ENCODE measurements at regions not wholly inside any gene's neighbourhood (a gene's known extent, or its start where the extent isn't known, plus 50 kb on each side); places are given as distances from the start of the nearest gene placed in this dataset.

DNA sequence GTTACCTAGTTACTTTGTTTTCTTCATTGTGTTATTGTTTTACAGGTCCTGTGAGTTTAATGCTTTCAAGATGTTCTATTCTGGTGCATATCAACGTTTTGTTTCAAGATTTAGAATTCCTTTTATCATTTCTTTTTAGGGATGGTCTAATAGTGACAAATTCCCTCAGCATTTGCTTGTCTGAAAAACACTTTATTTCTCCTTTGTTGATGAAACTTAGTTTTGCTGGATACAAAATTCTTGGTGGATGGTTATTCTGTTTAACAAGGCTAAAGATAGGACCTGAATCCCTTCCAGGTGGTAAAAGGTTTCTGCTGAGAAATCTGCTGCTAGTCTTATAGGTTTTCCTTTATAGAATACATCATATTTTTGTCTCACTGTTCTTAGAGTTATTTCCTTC lies 102.3 kb downstream of the RND3 start:
- H3K27me3 ChIP-seq, result no peaks in the 10 kb centered on the region
- intact Hi-C loops (cut with DNase I), result no loop called here
- no peak overlapping the region for H3K27ac ChIP-seq
- 25 to 28% methylated on average over 1 of the region's 1 CpG for WGBS, 2 donors
- H3K4me1 ChIP-seq, result no peaks in the 10 kb centered on the region
- DNase-seq (no peak), FAIRE-seq (no peak), ATAC-seq (no peak)
- H3K9me3 ChIP-seq, result no peaks in the 10 kb centered on the region
- TF ChIP-seq, protein P1, sequence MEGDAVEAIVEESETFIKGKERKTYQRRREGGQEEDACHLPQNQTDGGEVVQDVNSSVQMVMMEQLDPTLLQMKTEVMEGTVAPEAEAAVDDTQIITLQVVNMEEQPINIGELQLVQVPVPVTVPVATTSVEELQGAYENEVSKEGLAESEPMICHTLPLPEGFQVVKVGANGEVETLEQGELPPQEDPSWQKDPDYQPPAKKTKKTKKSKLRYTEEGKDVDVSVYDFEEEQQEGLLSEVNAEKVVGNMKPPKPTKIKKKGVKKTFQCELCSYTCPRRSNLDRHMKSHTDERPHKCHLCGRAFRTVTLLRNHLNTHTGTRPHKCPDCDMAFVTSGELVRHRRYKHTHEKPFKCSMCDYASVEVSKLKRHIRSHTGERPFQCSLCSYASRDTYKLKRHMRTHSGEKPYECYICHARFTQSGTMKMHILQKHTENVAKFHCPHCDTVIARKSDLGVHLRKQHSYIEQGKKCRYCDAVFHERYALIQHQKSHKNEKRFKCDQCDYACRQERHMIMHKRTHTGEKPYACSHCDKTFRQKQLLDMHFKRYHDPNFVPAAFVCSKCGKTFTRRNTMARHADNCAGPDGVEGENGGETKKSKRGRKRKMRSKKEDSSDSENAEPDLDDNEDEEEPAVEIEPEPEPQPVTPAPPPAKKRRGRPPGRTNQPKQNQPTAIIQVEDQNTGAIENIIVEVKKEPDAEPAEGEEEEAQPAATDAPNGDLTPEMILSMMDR (IDR thresholded peaks at IDR 0.05), result no peak
- H3K4me3 ChIP-seq, result no peak overlapping the region
- no peaks in the 10 kb centered on the region for H3K36me3 ChIP-seq

GRCh38 chr2:150383587-150383986 lies 103.9 kb downstream of the RND3 start:
- intact Hi-C loops (cut with DNase I), result no loop called here
- Histone ChIP-seq H3K27ac (no peak overlapping the region), H3K27me3 (no peaks in the 10 kb centered on the region), H3K4me1 (no peaks in the 10 kb centered on the region), H3K9me3 (no peaks in the 10 kb centered on the region), H3K36me3 (no peaks in the 10 kb centered on the region), H3K4me3 (no peak overlapping the region)
- TF ChIP-seq, protein P1 (IDR thresholded peaks at IDR 0.05), result no peak
- DNase-seq (no peak), FAIRE-seq (no peak), ATAC-seq (no peak)

DNA sequence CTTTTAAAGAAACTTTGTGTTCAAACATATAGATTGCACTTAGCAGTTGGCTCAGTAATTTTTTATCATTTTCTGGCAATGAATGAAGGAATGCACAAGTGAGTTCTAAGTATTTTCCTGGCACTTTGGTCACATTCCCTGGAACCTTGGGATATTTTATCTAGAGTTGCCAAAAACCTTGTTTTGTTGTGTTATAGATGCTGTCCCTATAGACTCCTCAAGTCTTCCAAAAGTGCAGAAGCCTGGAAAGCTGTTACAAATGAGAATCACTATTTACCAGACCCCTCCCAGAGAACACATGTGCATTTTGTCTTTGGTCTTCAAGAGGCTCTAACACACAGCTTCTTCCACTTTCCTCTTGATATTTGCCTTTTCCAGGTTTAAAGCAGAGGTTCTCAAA lies 108.3 kb downstream of the RND3 start:
- Histone ChIP-seq H3K27me3 (no peaks in the 10 kb centered on the region), H3K36me3 (no peaks in the 10 kb centered on the region), H3K9me3 (no peaks in the 10 kb centered on the region), H3K4me1 (no peaks in the 10 kb centered on the region), H3K27ac (no peak overlapping the region), H3K4me3 (no peak overlapping the region)
- intact Hi-C loops (cut with DNase I), result no loop called here
- TF ChIP-seq, protein P1 (IDR thresholded peaks at IDR 0.05), result no peak
- ATAC-seq, result no peak
- no peak for DNase-seq
- FAIRE-seq, result no peak

- Histone ChIP-seq H3K36me3 (no peaks in the 10 kb centered on the region), H3K27me3 (no peaks in the 10 kb centered on the region), H3K9me3 (no peaks in the 10 kb centered on the region), H3K4me1 (no peaks in the 10 kb centered on the region), H3K4me3 (no peak overlapping the region), H3K27ac (no peak overlapping the region)
- WGBS, 2 donors, result 79 to 91% methylated on average over 1 of the region's 1 CpG
- no peak for FAIRE-seq
- no peak for ATAC-seq
- TF ChIP-seq, protein P1 (IDR thresholded peaks at IDR 0.05), result no peak
- no peak for DNase-seq
- intact Hi-C loops (cut with DNase I), result no loop called here
Observed at GRCh38 chr2:150378686-150379085, 108.8 kb downstream of the RND3 start.

DNA sequence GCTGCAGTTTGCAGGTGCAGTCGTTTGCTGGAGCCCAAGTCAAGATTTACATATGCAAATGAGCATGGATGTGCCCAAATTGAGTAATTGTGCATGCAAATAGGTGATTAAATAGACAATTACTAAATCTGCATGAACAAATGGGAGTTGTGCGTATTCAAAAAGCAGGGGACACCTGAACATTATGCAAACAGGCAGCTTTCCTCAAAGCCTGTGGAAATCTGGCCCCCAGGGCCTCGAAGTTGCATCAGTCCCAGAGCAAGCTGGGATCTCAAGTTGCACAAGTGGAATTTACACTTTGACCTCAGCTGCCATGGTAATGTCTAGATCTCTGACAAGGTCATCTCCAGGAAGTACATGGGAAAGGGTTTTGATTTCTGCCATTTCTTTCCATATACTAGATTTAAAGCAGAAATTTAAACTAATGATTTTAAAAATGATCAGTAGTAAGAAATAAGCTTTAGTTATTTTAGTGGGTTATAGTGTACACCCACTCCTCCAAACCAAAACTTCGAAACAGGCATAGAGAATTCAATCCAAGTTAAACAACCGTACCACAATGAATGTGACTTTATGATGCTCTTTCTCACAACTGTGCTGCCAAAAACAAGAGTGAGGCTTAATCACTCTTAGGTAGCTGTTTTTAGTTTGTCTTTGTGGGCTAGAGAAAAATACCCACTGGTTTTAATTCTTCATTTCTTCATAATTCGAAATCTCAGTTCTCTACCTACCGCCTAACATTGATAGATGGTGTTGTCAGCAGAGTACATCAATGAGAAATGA lies 110.7 kb downstream of the RND3 start:
- Histone ChIP-seq H3K4me1 (no peaks in the 10 kb centered on the region), H3K36me3 (no peaks in the 10 kb centered on the region), H3K4me3 (no peak overlapping the region), H3K27ac (no peak overlapping the region), H3K9me3 (no peaks in the 10 kb centered on the region), H3K27me3 (no peaks in the 10 kb centered on the region)
- intact Hi-C loops (cut with DNase I), result no loop called here
- ATAC-seq (no peak), FAIRE-seq (no peak), DNase-seq (no peak)
- TF ChIP-seq, protein P1 (IDR thresholded peaks at IDR 0.05), result no peak
- WGBS, 2 donors, result 70 to 74% methylated on average over 7 of the region's 7 CpGs
